ENCODE measurements at regions not wholly inside any gene's neighbourhood (a gene's known extent, or its start where the extent isn't known, plus 50 kb on each side); places are given as distances from the start of the nearest gene placed in this dataset.

GRCh38 chr13:81203783-81204182 lies 862.9 kb upstream of the SPRY2 start:
- no peak for DNase-seq
- intact Hi-C loops (cut with DNase I; ENCODE audit: low total_unique reads), result no loop called here
- H3K4me1 ChIP-seq, result no peaks in the 10 kb centered on the region
- no peaks in the 10 kb centered on the region for H3K9me3 ChIP-seq
- H3K27me3 ChIP-seq, result no peaks in the 10 kb centered on the region
- no peak overlapping the region for H3K4me3 ChIP-seq
- no peaks in the 10 kb centered on the region for H3K36me3 ChIP-seq
- TF ChIP-seq CTCF (IDR thresholded peaks at IDR 0.05), result no peak
- no peak for TF ChIP-seq POLR2A (IDR thresholded peaks at IDR 0.05)
- no peak overlapping the region for H3K27ac ChIP-seq

- Histone ChIP-seq H3K27ac (no peak overlapping the region), H3K4me1 (no peaks in the 10 kb centered on the region), H3K9me3 (no peaks in the 10 kb centered on the region), H3K36me3 (no peaks in the 10 kb centered on the region), H3K27me3 (no peaks in the 10 kb centered on the region), H3K4me3 (no peak overlapping the region)
- intact Hi-C loops (cut with DNase I; ENCODE audit: low total_unique reads), result no loop called here
- no peak for TF ChIP-seq CTCF (IDR thresholded peaks at IDR 0.05)
- TF ChIP-seq POLR2A (IDR thresholded peaks at IDR 0.05), result no peak
- DNase-seq, result no peak
These were observed 859.0 kb upstream of the SPRY2 start for GRCh38 chr13:81199956-81200355.

- no peak overlapping the region for H3K4me3 ChIP-seq
- no peaks in the 10 kb centered on the region for H3K9me3 ChIP-seq
- H3K36me3 ChIP-seq, result no peaks in the 10 kb centered on the region
- TF ChIP-seq CTCF (IDR thresholded peaks at IDR 0.05) (no peak), POLR2A (IDR thresholded peaks at IDR 0.05) (no peak)
- H3K4me1 ChIP-seq, result no peaks in the 10 kb centered on the region
- no peaks in the 10 kb centered on the region for H3K27me3 ChIP-seq
- H3K27ac ChIP-seq, result no peak overlapping the region
- intact Hi-C loops (cut with DNase I; ENCODE audit: low total_unique reads), result no loop called here
- DNase-seq, result no peak
These were observed 857.0 kb upstream of the SPRY2 start for GRCh38 chr13:81197966-81198365.

- intact Hi-C loops (cut with DNase I; ENCODE audit: low total_unique reads), result no loop called here
- Histone ChIP-seq H3K4me1 (no peaks in the 10 kb centered on the region), H3K27me3 (no peaks in the 10 kb centered on the region), H3K36me3 (no peaks in the 10 kb centered on the region), H3K27ac (no peak overlapping the region), H3K4me3 (no peak overlapping the region), H3K9me3 (no peaks in the 10 kb centered on the region)
- TF ChIP-seq CTCF (IDR thresholded peaks at IDR 0.05) (no peak), POLR2A (IDR thresholded peaks at IDR 0.05) (no peak)
- DNase-seq, result no peak
These were observed 856.6 kb upstream of the SPRY2 start for GRCh38 chr13:81197483-81197882.

GRCh38 chr13:81194362-81194761 lies 853.4 kb upstream of the SPRY2 start:
- no peaks in the 10 kb centered on the region for H3K27me3 ChIP-seq
- TF ChIP-seq POLR2A (IDR thresholded peaks at IDR 0.05) (no peak), CTCF (IDR thresholded peaks at IDR 0.05) (no peak)
- H3K4me3 ChIP-seq, result no peak overlapping the region
- intact Hi-C loops (cut with DNase I; ENCODE audit: low total_unique reads), result no loop called here
- no peaks in the 10 kb centered on the region for H3K9me3 ChIP-seq
- H3K4me1 ChIP-seq, result no peaks in the 10 kb centered on the region
- H3K27ac ChIP-seq, result no peak overlapping the region
- no peak for DNase-seq
- H3K36me3 ChIP-seq, result no peaks in the 10 kb centered on the region
